Esophagus muscularis mucosa (tissue), 3 donors: ENCODE measurements at regions not wholly inside any gene's neighbourhood (a gene's known extent, or its start where the extent isn't known, plus 50 kb on each side); places are given as distances from the start of the nearest gene placed in this dataset.

Experiments
- EP300 ChIP-seq: sonication (generic); formaldehyde crosslinking; IDR thresholded peaks from one replicate; pipeline ENCODE4 v1.6.1; 2017; ENCODE audit warnings: antibody characterized with exemption
- TF ChIP-seq, protein P1 (sequence below), 3 experiments: fragments of 200-600 bp in 2 of 3; fragments of 450-650 bp in 1 of 3; sonication (generic) in 2 of 3; IDR thresholded peaks; one replicate each; pipeline ENCODE4 v1.5.1; 2017 to 2019; ENCODE audit warnings: antibody characterized with exemption in 3 of 3, mild to moderate bottlenecking in 2 of 3, moderate library complexity in 1 of 3

DNA sequence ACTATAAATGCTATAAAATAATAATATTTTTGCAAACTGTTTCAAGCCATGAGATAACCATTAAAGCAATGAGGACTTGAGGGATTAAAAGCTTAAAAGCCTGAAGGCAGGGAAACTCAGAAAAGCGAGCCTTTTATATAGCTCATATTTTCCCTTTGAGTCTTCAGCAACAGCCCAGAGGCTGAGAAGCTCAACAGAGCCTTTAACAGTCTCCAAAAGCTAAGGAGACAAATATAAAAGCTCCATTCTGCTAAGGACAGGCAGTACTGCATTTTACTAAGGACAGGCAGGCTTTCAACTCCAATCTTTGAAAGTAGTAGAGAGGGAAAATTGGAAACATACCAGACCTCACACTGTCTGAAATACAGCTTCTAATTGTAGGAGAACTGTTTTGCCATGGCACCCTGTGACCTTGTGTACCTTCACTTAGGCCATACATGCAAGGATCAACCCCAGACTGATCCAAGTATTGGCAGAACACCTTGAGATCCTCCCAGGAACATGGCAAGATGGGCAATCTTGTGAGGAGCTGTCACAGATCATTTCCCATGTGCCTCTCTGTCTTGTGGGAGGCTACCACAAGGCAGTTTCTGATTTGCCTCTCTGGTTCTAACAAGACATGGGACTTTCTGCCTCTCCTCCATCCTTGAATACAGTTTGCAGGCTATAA lies 53.1 kb upstream of the ARNT2 start:
- TF ChIP-seq, protein P1, sequence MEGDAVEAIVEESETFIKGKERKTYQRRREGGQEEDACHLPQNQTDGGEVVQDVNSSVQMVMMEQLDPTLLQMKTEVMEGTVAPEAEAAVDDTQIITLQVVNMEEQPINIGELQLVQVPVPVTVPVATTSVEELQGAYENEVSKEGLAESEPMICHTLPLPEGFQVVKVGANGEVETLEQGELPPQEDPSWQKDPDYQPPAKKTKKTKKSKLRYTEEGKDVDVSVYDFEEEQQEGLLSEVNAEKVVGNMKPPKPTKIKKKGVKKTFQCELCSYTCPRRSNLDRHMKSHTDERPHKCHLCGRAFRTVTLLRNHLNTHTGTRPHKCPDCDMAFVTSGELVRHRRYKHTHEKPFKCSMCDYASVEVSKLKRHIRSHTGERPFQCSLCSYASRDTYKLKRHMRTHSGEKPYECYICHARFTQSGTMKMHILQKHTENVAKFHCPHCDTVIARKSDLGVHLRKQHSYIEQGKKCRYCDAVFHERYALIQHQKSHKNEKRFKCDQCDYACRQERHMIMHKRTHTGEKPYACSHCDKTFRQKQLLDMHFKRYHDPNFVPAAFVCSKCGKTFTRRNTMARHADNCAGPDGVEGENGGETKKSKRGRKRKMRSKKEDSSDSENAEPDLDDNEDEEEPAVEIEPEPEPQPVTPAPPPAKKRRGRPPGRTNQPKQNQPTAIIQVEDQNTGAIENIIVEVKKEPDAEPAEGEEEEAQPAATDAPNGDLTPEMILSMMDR (IDR thresholded peaks at IDR 0.05): no peak
- TF ChIP-seq EP300: no peak
